ENCODE measurements at regions not wholly inside any gene's neighbourhood (a gene's known extent, or its start where the extent isn't known, plus 50 kb on each side); places are given as distances from the start of the nearest gene placed in this dataset.
A peak's percentile ranks its signal among the peaks of the same experiment; 100 is the strongest.
"Not testable (repeated sequence)": the region's sequence is repeated elsewhere in the genome, so short reads cannot be mapped to it uniquely, and the experiment has no call there.

- FAIRE-seq: no peak
Measured at GRCh38 chr5:128813317-128814070, 151.8 kb upstream of the SLC27A6 start.

DNA sequence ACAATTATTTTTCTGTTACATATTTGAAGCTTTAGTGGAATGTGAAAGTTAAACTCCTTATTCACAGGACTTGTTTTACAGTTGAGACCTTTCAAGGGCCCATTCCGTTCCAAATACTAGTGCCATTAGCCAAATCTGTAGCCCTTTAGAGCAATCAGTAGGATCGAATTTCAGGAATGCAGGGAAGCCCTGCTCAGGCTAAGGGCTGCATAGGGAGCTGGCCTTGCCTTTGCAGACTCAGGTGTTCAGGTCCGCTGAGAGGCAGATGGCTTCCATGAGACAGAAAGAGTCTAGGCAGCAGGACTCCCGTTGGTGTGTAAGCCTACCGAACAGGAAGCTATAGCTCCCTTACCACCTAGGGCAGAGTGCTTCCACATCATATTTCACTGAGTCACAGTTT lies 150.1 kb upstream of the SLC27A6 start:
- no peak for FAIRE-seq

GRCh38 chr5:128825826-128826225 lies 139.5 kb upstream of the SLC27A6 start:
- FAIRE-seq: no peak

GRCh38 chr5:128826275-128826674 lies 139.0 kb upstream of the SLC27A6 start:
- FAIRE-seq: no peak

GRCh38 chr5:128836571-128836970 lies 128.7 kb upstream of the SLC27A6 start:
- FAIRE-seq: no peak

GRCh38 chr5:128838623-128839022 lies 126.7 kb upstream of the SLC27A6 start:
- no peak for FAIRE-seq

GRCh38 chr5:128842241-128842640 lies 123.0 kb upstream of the SLC27A6 start:
- no peak for FAIRE-seq

DNA sequence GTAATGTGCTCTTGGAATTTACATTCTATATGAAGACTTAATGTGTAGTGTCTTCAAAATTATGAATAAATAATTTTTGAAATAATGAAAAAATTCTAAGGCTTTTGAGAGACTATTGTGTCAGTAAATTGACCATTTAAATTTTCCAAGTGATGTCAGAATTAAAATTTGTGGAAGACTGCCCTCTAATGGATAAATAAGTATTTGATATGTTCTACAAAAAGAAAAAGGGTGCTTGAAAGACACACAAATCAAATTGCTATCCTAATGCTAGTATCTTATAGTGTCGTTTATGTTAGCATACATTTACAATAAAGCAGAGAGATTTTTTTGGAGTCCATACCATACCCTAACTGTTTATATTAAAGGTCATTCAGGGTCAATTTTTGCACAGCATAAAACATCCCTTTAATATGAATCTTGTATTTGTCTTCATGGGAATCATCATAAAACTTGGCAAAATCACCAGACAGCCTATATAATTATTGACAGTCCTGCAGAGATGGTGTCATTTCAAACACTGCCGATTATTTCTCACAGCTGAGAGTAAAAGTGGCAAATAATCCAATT lies 120.8 kb upstream of the SLC27A6 start:
- FAIRE-seq: peak; percentile 46

DNA sequence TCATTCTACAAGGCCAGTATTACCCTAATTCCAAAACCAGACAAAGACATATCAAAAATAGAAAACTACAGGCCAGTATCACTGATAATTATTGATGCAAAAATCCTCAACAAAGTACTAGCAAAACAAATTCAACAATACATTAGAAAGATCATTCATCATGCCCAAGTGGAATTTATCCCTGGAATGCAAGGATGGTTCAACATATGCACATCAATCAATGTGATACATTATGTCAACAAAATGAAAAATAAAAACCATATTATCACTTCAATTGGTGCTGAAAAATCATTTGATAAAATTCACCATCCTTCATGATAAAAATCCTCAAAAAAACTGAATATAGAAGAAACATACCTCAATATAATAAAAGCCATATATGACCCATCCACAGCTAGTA lies 115.2 kb upstream of the SLC27A6 start:
- no peak for FAIRE-seq

GRCh38 chr5:128854931-128855330 lies 110.4 kb upstream of the SLC27A6 start:
- FAIRE-seq: no peak

GRCh38 chr5:128857076-128857677 lies 108.1 kb upstream of the SLC27A6 start:
- FAIRE-seq: no peak

DNA sequence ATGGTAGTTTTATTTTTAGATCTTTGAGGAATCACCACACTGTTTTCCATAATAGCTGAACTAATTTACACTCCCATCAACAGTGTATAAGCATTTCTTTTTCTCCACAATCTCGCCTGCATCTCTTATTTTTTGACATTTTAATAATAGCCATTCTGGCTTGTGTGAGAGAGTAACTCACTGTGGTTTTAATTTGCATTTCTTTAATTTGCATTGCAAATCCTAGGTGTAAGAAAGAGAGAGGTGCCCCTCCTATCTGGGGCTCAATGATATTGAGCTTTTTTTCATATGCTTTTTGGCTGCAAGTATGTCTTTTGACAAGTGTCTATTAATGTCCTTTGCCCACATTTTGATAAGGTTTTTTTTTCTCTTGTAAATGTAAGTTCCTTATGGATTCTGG lies 106.3 kb upstream of the SLC27A6 start:
- no peak for FAIRE-seq

GRCh38 chr5:128861155-128861554 lies 104.1 kb upstream of the SLC27A6 start:
- not testable (repeated sequence) for FAIRE-seq

- FAIRE-seq: no peak
Measured at GRCh38 chr5:128869970-128870369, 95.3 kb upstream of the SLC27A6 start.

DNA sequence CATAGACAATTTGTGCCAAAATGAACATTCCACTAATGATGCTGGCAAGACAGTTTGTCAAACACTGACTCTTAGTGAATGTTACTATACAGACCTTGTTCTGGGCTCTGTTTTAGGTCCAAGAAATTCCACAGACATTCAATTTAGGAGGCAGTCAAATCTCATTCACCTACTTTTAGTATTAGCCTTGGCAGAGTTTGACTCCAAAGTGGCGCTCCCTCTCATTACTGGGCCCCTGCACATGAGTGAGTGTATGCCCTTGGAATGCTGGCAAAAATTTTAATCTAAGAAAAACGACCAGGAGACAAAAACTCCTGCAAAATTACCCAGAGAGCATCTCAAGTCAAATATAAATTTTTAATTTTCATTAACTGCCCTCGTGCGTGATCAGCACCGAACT lies 94.9 kb upstream of the SLC27A6 start:
- no peak for FAIRE-seq

- FAIRE-seq: no peak
Measured at GRCh38 chr5:128870923-128871322, 94.4 kb upstream of the SLC27A6 start.

DNA sequence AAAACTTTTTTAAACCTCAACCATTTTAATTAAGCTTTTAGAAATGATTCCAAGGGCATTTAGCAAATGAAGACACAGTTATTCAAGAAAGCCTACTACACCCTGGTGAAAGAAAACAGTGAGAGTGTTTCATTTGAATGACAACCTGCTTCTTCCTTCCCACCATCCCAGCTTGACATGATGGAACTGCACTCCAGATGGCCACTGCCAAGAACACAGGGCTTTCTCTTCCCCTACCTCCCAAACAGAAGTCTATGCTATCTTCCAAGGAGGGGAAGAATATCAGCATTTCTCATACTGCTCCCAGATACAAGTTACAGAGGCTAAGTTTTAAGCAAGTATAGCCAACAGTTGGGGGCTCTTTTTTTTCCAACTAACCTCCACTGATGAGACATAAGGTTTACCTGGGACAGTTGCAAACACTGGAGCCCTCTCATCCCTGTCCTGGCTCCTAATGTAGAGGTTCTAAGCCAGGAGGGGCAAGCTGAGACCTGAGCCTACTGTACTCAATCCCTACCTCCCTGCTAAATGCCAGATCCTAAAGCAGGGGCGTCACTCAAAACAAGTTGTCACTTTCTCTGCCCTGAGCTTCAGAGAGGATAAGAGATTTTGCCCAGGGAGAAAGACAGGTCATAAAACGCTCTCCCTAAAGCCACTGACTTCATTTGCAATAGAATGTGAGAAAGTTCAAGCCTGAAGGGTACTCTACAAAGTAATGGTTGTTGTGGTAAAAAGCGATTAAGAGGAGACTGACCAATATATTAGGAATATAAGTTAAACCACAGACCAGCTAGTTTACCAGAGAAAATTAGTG lies 88.5 kb upstream of the SLC27A6 start:
- no peak for FAIRE-seq

DNA sequence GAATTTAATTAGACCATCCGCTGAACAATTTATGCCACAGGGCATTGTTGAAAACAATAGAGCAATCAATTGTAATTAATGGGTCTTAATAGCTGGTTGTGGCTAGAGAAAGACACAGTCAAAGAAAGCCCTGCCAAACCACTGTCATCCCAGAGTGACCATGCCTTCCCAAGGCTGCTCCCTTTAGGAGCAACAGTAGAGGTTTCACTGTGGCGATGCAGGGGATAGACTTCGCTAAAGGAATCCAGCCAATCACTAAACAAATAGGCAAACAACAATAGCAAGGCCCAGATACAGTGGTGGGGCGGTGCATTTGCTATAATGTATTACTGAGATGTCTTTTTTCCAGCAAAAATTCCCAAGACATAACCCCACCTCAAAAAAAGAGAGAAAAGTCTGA lies 87.8 kb upstream of the SLC27A6 start:
- FAIRE-seq: no peak

- FAIRE-seq: no peak
Measured at GRCh38 chr5:128881502-128882018, 83.7 kb upstream of the SLC27A6 start.

- FAIRE-seq: no peak
Measured at GRCh38 chr5:128885649-128886255, 79.5 kb upstream of the SLC27A6 start.

DNA sequence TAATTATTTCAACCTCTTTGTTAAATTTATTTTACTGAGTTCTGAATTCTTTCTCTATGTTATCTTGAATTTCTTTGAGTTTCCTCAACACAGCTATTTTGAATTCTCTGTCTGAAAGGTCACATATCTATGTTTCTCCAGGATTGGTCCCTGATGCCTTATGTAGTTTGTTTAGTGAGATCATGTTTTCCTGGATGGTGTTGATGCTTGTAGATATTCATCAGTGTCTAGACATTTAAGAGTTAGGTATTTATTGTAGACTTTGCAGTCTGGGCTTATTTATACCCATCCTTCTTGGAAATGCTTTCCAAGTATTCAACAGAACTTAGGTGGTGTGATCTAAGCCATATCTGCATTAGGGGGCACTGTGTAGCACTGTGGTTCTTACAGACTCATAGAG lies 70.2 kb upstream of the SLC27A6 start:
- FAIRE-seq: no peak

- FAIRE-seq: no peak
Measured at GRCh38 chr5:128896675-128897074, 68.6 kb upstream of the SLC27A6 start.

DNA sequence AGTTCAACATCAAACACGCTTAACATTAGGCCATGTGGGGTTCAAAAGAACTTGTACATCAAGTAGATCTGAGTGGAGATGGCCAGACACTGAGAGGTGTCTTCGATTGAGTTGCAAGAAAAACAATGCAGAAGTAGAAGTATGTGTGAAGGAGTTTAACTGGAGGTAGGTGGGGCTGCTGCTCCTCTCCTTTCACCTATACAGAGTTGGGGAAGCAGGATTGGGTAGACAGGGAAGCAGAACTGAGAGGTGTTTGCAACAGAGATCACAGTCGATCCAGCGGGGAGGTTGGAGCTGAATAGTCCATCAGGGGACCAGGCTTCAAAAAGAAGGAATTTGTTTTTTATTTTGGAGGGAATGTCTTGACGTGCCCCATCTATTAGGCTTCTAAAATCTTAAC lies 61.7 kb upstream of the SLC27A6 start:
- FAIRE-seq: no peak
